HG03378 (cell line): ENCODE measurements at regions not wholly inside any gene's neighbourhood (a gene's known extent, or its start where the extent isn't known, plus 50 kb on each side); places are given as distances from the start of the nearest gene placed in this dataset.

ENCODE experiments used
- ATAC-seq: cut with Tn5 transposase; IDR thresholded peaks from one replicate; pipeline ENCODE4 v1.9.1; 2021; ENCODE audit warnings: mild to moderate bottlenecking, moderate library complexity; ENCODE audit not compliant: unreplicated experiment

DNA sequence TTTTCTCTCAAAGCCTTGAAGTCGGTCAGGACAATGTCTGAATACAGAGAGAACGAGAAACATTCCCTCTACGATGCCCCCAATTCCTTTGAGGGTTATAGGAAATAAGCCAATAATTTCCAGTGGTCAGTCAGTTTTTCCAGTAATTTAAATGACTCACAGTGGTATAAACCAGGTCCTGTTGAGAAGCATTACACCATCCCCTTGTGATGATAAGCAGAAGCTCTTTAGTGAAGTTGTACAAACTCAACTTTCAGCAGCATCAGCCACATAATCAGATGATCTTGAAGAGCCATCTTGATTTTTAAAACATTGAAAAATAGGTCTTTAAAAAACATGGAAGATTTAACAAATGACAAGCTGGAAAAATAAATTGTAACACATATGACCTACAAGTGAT lies 173.9 kb upstream of the ZNF462 start:
- ATAC-seq: no peak

DNA sequence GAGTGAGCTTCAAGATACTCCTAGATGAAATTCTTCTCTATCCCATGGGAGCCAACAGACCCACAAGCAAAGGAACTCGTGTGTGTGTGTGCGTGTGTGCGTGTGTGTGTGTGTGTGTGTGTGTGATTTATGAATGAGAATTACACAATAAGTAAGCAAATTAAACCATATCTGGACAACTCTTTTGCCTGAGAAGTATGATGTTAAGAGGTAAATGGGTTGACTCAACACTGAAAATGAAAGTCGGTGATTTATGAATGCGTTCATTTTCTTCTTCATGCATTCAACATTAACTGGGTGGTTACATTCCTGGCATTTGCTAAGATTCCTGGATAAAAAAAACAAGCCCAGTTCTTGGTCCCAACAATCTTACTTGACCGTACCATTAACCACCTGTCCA lies 171.3 kb upstream of the ZNF462 start:
- no peak for ATAC-seq

DNA sequence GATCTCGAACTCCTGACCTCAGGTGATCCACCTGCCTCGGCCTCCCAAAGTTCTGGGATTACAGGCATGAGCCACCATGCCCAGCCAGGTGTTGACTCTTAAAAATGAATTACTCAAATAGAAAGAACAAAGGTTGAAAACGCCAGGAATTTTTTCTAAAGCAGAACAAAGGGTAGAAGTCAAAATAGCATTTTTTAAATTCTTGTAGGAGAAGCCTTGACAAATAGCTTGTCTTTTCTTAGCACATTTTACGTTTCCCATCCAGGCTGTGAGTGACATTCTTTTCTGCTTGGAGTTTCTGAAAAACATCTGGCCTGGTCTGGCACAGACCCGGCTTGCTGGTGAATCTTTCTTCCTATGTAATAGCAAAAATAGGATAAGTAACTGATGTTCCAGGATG lies 169.4 kb upstream of the ZNF462 start:
- ATAC-seq: no peak

GRCh38 chr9:106696804-106697203 lies 166.2 kb upstream of the ZNF462 start:
- no peak for ATAC-seq

GRCh38 chr9:106697390-106697749 lies 165.6 kb upstream of the ZNF462 start:
- ATAC-seq: no peak

DNA sequence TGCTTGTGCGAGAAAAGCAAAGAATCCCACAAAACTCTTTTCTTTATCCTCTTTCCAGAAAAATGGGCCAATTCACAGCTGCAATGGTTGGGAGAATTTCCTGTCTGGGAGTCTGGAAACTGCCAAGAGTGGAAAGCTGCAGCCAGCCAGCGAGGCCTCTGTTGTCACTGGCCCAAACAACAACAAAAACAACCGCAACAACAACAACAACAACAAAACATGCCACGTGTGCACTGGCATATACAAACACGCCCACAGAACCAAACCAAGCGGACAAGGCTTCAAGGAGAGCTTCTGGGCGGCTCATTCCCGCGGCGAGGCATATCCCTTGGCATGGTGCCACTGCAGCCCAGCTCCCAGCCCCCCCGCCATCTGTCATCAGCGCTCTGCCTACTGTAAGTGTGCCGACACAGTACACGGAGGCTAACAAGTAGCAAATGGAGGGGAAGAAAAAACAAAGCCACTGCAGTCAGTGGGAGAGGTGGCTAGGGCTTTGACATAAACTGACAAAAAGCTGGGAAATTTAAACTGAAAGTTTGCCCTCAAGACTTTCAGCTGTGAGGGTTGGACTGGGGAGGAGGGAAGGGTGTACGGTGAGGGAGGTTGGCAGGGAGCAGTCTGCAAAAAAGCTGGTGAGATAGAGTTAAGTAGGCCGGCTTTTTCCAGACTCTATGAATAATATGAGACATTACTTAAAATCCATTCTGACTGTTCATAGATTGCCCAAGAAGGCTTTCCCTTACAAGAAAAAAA lies 165.0 kb upstream of the ZNF462 start:
- no peak for ATAC-seq

DNA sequence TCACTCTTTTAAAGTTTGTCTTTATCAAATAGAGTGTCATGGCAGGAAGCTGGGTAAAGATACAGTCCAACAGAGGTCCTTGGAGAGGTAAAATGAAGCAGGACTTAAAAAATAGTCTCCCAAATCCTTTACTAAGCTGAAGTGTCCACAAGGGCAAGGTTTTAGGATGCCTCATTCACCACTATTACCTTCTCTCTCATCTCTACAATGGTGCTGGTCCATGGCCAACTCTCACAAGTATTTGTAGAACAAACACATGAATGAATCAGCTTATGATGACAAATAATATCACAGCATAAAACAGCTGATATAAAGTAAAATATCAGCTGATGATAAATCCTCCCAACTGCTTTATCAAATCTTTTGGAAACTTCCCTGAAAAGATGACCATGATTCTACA lies 162.3 kb upstream of the ZNF462 start:
- no peak for ATAC-seq

DNA sequence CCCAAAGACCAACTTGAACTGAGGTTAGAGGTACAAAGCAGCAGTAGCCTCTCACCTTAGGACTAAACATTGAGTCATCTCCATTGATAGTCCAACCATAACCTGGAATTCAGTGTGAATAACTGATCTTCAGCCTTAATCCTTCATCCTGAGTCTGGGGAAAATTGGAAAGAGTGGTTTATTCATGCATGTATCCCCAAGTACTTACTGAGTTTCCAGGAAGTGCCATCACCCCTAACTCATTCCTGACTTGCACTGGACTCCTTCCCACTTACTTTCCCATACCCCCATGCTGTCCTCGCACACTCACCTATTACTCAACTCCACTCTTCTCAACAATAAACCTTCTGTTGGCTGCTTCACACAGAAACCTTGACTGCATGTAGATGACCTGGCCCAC lies 161.4 kb upstream of the ZNF462 start:
- ATAC-seq: no peak

GRCh38 chr9:106704056-106704615 lies 158.8 kb upstream of the ZNF462 start:
- ATAC-seq: no peak

DNA sequence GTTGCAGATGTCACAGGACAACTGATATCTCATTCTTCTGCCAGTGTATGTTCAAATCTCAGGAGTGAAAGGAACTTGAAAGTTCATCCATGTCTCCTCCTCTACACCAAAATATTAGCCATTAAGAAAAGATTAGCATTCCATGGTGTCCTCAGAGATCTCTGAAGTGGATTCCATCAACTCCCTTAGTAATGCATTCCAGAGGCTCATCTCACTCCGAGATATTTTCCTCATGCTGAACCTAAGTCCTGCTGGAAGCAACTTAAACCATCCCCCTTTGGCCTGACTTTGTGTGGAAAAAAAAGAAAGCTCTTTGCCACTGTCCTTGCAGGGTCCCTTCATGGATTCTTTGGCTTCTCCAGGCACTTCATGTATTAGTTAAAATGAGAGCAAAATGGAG lies 155.7 kb upstream of the ZNF462 start:
- ATAC-seq: no peak

- ATAC-seq: no peak
These were observed 155.1 kb upstream of the ZNF462 start for GRCh38 chr9:106707738-106708474.

DNA sequence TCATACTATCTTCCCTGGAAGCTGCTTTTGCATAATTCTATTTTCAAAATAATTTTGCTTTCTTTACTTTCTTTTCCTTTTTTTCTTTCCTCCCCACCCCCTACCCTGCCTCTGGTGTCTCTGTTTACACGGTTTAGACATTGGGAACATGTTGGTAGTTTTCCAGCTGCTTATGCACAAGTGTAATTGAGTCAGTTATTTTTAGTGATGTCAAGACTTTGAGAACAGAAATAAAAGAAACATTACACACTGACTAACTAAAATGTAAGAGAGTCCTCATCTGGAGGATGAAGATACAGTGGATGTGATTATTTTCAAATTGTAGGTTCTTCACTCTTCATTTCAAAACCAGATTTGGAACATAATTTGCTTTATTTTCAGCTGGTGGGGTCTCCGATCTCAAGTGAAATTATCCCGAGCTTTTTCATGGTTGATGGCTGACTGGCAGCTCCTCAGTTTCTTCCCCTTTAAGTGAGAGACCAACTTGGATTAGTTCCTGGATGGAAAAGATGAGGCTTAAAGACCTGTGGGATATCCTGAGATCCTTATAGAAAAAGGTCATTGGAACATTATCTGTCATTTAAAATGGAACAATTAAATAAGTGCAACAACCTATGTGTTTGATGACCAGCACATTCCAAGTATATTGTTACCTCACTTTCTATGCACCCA lies 154.4 kb upstream of the ZNF462 start:
- no peak for ATAC-seq

- no peak for ATAC-seq
These were observed 150.7 kb upstream of the ZNF462 start for GRCh38 chr9:106712279-106712678.

GRCh38 chr9:106713206-106713605 lies 149.8 kb upstream of the ZNF462 start:
- no peak for ATAC-seq

DNA sequence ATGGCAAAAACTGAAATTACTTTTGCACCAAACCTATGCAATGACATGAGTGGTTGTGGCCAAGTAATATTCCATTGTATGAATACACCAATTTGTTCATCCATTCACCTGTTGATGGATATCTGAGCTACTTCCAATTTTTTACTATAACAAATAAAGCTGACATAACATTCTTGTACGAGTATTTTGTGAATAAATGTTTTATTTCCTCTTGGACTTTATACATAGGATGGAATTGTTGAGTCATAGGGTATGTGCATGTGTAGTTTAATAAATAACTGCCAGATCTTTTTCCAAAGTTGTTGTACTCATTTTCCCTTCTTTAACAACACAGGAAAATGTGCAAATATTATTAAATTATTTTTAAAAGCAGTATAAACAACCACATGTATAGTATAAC lies 146.1 kb upstream of the ZNF462 start:
- ATAC-seq: no peak

DNA sequence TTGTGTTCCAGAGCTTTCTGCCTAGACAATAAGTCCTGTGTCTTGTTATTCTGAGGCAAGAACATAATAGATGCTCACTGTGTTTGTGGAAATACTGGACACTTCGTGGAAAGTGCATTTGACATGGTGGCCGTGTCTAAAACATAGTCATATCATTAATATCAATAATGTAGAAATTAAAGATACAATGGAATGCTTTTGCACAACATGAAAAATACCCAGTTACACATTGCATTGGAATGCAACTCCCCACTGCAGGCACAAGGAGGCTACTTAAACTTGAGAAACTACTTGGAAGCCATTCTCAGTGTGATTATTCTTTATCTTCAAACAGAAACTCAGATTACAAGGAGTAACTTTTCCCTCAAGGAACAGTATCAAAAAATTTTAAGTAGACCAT lies 145.3 kb upstream of the ZNF462 start:
- no peak for ATAC-seq

GRCh38 chr9:106718936-106719335 lies 144.0 kb upstream of the ZNF462 start:
- no peak for ATAC-seq

GRCh38 chr9:106722051-106722753 lies 140.8 kb upstream of the ZNF462 start:
- no peak for ATAC-seq

GRCh38 chr9:106723926-106724325 lies 139.0 kb upstream of the ZNF462 start:
- ATAC-seq: no peak

GRCh38 chr9:106724566-106724965 lies 138.4 kb upstream of the ZNF462 start:
- no peak for ATAC-seq
